ENCODE measurements at regions not wholly inside any gene's neighbourhood (a gene's known extent, or its start where the extent isn't known, plus 50 kb on each side); places are given as distances from the start of the nearest gene placed in this dataset.
A peak's percentile ranks its signal among the peaks of the same experiment; 100 is the strongest.

GRCh38 chr18:60146220-60146960 is 226.2 kb downstream of the MC4R start:
- no peak for DNase-seq (ENCODE audit: low spot score)
- no peak for FAIRE-seq

DNA sequence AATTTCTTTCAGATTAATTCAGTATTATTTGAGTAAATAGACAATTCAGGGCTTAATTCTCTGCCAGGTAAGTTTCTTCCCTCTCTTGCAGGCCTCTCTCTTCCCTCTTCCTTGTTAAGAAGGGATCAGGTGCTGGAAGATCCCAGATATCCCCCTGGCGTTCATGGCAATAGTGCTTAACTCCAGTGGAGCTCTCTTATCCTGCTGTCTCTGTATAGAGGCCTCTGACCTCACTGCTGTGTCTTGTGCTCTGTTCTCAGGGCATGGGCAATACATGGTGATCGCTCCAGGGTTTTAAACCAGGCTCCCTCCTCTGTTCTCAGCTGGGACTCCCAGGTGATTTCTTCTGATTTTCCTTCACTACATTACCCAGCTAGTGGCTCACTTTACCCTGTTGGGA is 226.8 kb downstream of the MC4R start:
- FAIRE-seq, result no peak

GRCh38 chr18:60134806-60135205 is 235.0 kb downstream of the PMAIP1 start:
- DNase-seq (ENCODE audit: low spot score) (no peak), FAIRE-seq (no peak)

More for the DNA sequence above, 226.8 kb downstream of the MC4R start:
- DNase-seq (ENCODE audit: low spot score), result no peak

GRCh38 chr18:60130284-60130683 is 230.5 kb downstream of the PMAIP1 start:
- DNase-seq (ENCODE audit: low spot score) (no peak), FAIRE-seq (no peak)

DNA sequence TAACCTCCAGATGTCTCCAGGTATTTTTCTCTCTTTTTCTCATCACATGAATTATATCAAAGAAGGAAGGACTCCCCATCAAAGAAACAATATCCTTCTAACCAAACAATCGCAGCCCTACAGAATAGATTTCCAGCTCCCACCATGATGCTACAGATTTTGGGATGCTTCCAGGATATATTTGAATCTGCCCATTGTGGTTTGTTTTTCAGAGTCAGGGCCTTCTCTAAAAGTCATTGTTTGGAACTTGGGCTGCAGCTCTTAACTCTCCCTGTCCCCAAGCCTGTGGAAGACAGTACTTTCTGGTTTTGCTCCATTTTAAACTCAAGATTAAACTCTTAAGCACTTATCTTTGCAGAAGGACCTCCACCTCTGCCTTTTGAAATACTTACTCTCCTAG is 223.2 kb downstream of the PMAIP1 start:
- FAIRE-seq (no peak), DNase-seq (ENCODE audit: low spot score) (no peak)

DNA sequence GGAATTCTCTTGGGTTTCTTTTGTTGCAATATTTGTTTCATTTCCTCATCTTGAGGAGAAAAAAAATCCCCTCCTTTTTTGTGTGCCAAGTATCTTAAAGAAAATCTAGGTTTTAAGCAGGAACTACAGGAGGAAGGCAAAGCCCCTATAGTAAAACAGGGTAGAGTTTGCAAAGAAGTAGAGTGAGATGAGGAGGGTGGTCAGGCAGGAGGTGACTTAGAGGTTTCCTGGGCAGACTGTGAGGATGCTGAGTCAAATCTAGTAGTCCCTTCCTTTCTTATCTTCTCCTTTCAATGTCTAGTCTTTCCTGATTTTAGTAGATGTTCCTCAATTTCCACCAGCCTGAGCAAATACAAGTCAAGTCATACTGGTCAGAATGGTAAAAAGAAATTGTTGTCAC is 222.5 kb downstream of the PMAIP1 start:
- FAIRE-seq, result no peak
- no peak for DNase-seq (ENCODE audit: low spot score)

DNA sequence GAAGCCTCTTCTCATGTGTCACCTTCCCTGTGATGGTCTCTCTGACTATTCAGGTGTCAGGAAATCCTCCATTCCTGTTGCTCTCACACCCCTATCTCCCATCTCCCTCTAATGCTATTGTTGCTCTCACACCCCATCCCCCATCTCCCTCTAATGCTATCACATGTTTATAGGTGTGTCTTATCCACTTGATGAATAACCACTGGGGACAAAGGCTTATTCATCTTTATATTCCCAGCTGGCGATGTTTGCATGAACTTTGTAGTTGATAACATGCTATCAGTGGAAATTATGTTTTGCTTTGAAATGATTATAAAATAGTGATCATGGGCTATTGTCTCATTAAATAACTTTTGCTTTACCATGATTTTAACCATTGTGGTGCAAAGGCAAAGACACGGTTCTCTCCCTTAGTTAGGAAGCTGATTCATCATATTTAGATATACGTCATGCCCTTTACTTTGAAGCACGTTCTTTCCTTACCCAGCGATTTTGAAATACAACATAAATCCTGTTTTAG is 220.5 kb downstream of the PMAIP1 start:
- DNase-seq (ENCODE audit: low spot score), result no peak
- no peak for FAIRE-seq

DNA sequence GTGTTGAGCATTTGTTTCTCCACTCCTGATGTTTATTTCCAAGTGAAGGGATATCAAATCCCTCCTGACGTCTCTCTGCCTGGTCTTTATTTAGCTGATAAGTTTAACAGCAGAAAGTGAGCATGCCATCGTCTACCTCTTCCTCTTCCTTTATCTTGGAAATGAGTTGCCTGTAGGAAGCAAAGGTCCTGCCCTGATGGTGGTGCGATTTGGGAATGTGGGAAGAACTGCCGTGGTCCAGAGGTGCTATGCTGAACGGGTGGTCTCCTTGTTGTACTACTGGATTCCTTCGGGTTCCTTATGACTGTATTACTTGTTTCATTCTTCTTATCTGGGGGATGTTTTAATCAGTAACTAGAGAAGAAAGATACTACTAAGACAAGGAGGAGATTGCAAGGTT is 217.5 kb downstream of the PMAIP1 start:
- DNase-seq (ENCODE audit: low spot score), result no peak
- FAIRE-seq, result no peak

GRCh38 chr18:60113396-60113795 is 213.6 kb downstream of the PMAIP1 start:
- no peak for FAIRE-seq
- no peak for DNase-seq (ENCODE audit: low spot score)

GRCh38 chr18:60112369-60112768 is 212.6 kb downstream of the PMAIP1 start:
- FAIRE-seq (no peak), DNase-seq (ENCODE audit: low spot score) (no peak)

DNA sequence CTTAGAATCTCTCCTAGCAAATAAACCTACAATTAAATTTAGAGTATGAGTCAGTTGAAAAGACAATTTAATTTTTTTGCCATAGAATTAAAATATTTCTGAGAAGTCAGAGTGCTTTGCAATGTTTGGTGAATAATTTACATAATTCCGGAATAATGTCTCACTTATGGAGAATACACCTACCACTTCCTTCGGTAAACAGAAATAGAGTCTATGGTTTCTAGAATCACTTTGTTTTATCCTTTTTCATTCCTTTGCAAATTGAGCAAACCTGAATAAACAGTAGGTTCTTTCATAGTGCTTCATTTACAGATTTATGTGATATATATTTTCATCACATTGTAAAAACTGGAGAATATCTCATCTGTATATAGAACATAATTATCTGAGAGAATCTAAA is 211.7 kb downstream of the PMAIP1 start:
- DNase-seq (ENCODE audit: low spot score), result no peak
- no peak for FAIRE-seq

GRCh38 chr18:60110836-60111235 is 211.0 kb downstream of the PMAIP1 start:
- DNase-seq (ENCODE audit: low spot score) (no peak), FAIRE-seq (no peak)

GRCh38 chr18:60100778-60101177 is 201.0 kb downstream of the PMAIP1 start:
- FAIRE-seq, result no peak
- DNase-seq (ENCODE audit: low spot score), result no peak

DNA sequence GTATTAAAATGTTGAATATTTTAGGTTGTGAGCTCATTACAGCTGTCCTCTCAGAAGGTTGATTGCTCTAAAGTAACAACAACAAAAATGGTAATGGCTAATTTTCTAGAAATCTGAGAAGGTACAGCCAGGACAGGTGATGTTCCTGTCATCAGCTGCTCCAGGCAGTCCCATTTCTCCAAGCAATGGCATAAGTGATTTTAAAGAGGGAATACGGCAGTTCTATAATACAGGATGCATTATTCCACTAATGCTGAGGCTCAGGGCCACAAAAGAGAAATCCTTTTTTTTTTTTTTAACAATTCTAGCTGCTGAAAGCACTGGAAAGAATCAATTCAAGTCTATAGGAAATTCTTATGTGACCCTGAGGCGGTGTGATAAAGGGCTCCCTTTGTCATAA is 199.9 kb downstream of the PMAIP1 start:
- no peak for FAIRE-seq
- no peak for DNase-seq (ENCODE audit: low spot score)

- FAIRE-seq, result no peak
- DNase-seq (ENCODE audit: low spot score), result peak; percentile 13
Measured at GRCh38 chr18:60096428-60096827, 196.6 kb downstream of the PMAIP1 start.

- no peak for FAIRE-seq
- DNase-seq (ENCODE audit: low spot score), result no peak
Measured at GRCh38 chr18:60092073-60092472, 192.3 kb downstream of the PMAIP1 start.

DNA sequence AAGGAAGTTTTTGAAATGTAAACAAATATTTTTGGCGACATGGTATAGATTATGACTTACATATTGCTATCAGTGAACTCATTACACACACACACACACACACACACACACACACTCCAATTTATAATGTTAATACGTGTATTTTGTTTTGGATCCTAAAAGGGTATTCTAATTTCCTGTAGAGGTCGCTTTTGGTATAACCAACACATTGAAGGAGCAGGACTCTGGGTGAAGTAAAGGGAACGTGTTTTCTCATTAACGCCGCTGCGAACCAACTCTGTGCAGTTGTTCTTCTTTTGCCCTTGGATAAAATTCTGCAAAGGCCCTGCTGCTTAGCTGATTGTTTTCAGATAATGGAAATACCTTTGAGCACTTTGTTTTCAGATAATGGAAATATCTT is 190.4 kb downstream of the PMAIP1 start:
- no peak for FAIRE-seq
- DNase-seq (ENCODE audit: low spot score), result no peak

DNA sequence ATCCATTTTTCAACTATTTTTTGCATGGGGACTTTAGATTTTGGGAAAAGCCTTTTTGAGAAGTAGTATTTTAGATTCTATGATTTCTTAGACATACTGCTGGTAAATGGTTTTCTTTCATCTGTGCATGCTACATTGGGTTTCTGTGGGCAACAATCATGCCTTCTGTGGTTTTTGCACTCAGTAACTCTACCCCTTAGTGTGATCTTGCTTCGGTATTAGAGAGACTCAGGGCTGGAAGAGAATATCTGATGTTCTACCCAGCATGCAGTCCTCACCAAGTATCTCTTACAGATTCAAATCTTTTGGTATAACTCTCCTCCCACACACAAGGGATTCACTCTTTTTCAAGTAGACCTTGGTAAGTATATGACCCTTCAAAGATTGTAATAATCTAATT is 183.0 kb downstream of the PMAIP1 start:
- FAIRE-seq (peak; percentile 85), DNase-seq (ENCODE audit: low spot score) (peak; percentile 31)

GRCh38 chr18:60082282-60082681 is 182.5 kb downstream of the PMAIP1 start:
- FAIRE-seq, result no peak
- DNase-seq (ENCODE audit: low spot score), result no peak

DNA sequence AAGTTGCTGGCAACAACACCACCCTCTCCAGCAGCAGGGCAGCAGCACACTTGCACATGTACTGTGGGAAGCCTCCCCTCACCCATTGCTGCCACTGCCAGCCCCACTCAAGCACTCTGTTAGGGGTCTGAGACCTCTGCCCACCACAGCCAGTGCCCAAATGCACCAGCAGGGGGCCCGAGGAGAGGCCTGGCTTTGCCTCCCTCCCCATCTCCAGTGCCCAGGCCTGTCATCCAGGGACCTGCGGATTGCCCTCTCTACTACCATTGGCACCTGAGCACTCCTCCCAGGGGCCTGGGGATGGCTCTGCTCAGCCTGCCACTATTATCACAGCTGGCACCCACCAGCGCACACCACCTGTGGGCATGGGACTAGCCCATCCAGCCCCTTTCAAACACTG is 175.7 kb downstream of the PMAIP1 start:
- DNase-seq (ENCODE audit: low spot score) (no peak), FAIRE-seq (no peak)

DNA sequence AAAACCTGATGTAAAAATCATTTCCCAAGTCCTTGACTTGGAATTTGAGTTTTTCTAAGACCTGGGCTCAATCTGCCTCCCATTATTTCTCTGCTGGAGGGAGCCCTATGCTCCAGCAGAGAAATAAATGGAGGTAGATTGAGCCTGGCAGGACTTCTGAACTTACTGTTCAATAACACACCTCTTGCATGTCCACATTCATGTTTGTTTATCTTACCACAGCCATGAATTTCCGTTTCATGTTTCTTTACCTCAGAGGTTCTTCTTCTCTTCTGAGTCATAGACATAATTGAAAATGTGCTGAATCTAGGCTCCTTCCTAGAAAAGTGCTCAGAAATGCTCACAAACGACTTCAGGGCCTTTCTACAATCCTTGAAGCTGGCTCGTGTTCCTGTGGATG is 170.8 kb downstream of the PMAIP1 start:
- no peak for FAIRE-seq
- peak; percentile 18 for DNase-seq (ENCODE audit: low spot score)

DNA sequence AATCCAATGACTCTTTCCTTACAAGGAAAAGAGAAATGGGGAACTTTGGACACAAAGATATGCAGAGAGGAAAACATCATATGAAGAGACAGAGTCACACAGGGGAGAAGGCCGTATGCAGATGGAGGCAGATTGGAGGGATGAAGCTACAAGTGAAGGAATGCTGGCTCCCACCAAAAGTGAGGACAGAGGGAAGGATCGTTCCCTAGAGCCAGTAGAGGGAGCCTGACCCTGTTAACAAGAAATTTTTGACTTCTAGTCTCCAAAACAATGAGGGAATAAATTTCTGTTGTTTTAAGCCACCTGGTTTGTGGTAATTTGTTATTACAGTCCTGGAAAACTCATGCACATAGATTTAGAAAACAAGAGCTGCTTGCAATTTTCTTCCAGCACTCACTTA is 169.3 kb downstream of the PMAIP1 start:
- DNase-seq (ENCODE audit: low spot score) (no peak), FAIRE-seq (no peak)

GRCh38 chr18:60067426-60068210 is 167.8 kb downstream of the PMAIP1 start:
- DNase-seq (ENCODE audit: low spot score), result no peak
- no peak for FAIRE-seq
